Ishikawa (cell line): ENCODE measurements at regions not wholly inside any gene's neighbourhood (a gene's known extent, or its start where the extent isn't known, plus 50 kb on each side); places are given as distances from the start of the nearest gene placed in this dataset.

Experiments
- EP300 ChIP-seq: IDR thresholded peaks from 2 replicates; pipeline ENCODE4 v1.6.1; 2012; ENCODE audit warnings: borderline replicate concordance
- FOXM1 ChIP-seq: IDR thresholded peaks from 2 replicates; pipeline ENCODE4 v1.6.1; 2012; ENCODE audit warnings: low read depth, borderline replicate concordance
- NFIC ChIP-seq: IDR thresholded peaks from 2 replicates; pipeline ENCODE4 v1.6.1; 2012
- RAD21 ChIP-seq: IDR thresholded peaks from 2 replicates; pipeline ENCODE4 v1.6.1; 2012; ENCODE audit warnings: low read depth
- YY1 ChIP-seq: IDR thresholded peaks from 2 replicates; pipeline ENCODE4 v1.6.1; 2012; ENCODE audit warnings: low read depth
- TF ChIP-seq, protein P1 (sequence below): IDR thresholded peaks from 2 replicates; pipeline ENCODE4 v1.6.1; 2012
- TF ChIP-seq, protein P2 (sequence below): IDR thresholded peaks from 2 replicates; pipeline ENCODE4 v1.6.1; 2012; ENCODE audit warnings: low read depth, mild to moderate bottlenecking
- TF ChIP-seq, protein P3 (sequence below): IDR thresholded peaks from 2 replicates; pipeline ENCODE4 v1.6.1; 2012

DNA sequence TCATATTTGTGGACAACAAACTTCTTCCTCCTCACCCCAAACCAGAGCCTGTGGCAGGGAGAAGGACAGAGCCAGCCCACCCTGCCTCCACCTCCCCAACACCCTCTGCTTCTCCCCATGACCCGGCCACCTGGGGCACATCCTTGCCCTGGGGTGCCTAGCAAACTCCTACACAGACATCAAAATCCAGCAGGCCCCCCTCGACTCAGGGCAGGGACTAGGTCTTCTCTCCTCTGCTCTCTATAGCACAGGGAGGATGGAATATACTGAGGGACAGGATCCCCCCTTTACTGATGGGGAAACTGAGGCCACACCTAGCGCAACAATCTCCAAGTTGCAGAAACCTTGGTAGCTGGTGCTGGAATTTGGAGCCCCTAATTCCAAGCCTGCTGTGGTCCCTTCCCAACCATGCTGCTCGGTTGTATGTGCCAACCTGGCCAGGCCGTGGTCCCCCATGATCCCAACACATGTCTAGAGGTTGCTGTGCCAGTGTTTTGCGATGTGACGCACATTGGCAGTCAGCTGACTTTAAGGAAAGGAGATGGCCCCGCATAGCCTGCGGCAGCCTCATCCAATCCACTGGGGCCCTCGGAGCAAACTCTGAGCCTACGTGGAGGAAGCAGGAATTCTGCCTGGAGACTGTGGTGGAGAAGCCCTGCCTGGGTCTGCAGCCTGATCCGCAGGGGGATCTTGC lies 53.9 kb upstream of the ADRA2C start:
- TF ChIP-seq YY1 (no peak), EP300 (no peak), NFIC (no peak), RAD21 (no peak), FOXM1 (no peak)
- TF ChIP-seq, protein P1, sequence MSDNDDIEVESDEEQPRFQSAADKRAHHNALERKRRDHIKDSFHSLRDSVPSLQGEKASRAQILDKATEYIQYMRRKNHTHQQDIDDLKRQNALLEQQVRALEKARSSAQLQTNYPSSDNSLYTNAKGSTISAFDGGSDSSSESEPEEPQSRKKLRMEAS, result no peak
- TF ChIP-seq, protein P2, sequence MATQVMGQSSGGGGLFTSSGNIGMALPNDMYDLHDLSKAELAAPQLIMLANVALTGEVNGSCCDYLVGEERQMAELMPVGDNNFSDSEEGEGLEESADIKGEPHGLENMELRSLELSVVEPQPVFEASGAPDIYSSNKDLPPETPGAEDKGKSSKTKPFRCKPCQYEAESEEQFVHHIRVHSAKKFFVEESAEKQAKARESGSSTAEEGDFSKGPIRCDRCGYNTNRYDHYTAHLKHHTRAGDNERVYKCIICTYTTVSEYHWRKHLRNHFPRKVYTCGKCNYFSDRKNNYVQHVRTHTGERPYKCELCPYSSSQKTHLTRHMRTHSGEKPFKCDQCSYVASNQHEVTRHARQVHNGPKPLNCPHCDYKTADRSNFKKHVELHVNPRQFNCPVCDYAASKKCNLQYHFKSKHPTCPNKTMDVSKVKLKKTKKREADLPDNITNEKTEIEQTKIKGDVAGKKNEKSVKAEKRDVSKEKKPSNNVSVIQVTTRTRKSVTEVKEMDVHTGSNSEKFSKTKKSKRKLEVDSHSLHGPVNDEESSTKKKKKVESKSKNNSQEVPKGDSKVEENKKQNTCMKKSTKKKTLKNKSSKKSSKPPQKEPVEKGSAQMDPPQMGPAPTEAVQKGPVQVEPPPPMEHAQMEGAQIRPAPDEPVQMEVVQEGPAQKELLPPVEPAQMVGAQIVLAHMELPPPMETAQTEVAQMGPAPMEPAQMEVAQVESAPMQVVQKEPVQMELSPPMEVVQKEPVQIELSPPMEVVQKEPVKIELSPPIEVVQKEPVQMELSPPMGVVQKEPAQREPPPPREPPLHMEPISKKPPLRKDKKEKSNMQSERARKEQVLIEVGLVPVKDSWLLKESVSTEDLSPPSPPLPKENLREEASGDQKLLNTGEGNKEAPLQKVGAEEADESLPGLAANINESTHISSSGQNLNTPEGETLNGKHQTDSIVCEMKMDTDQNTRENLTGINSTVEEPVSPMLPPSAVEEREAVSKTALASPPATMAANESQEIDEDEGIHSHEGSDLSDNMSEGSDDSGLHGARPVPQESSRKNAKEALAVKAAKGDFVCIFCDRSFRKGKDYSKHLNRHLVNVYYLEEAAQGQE, result no peak
- TF ChIP-seq, protein P3, sequence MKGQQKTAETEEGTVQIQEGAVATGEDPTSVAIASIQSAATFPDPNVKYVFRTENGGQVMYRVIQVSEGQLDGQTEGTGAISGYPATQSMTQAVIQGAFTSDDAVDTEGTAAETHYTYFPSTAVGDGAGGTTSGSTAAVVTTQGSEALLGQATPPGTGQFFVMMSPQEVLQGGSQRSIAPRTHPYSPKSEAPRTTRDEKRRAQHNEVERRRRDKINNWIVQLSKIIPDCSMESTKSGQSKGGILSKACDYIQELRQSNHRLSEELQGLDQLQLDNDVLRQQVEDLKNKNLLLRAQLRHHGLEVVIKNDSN, result no peak
